Loucy (cell line): ENCODE measurements at regions not wholly inside any gene's neighbourhood (a gene's known extent, or its start where the extent isn't known, plus 50 kb on each side); places are given as distances from the start of the nearest gene placed in this dataset.

ENCODE experiments used
- H2AFZ ChIP-seq: fragments of 200-600 bp; sonication (generic); 2 replicates; pipeline ENCODE4 v1.6.0; 2016; ENCODE audit warnings: antibody characterized with exemption, mild to moderate bottlenecking, low read length, moderate library complexity
- H3F3A ChIP-seq: fragments of 200-600 bp; 2 replicates; pipeline ENCODE4 v1.6.0; 2016; ENCODE audit warnings: antibody characterized with exemption, low read depth, mild to moderate bottlenecking
- H3K27me3 ChIP-seq: fragments of 200-600 bp; sonication (generic); 2 replicates; pipeline ENCODE4 v1.6.1; 2014; ENCODE audit warnings: low read length, mild to moderate bottlenecking; ENCODE audit not compliant: insufficient read depth, poor library complexity, severe bottlenecking
- H3K36me3 ChIP-seq: fragments of 200-600 bp; sonication (generic); 2 replicates; pipeline ENCODE4 v1.6.1; 2016; ENCODE audit warnings: low read length; ENCODE audit not compliant: insufficient read depth
- H3K4me1 ChIP-seq: fragments of 200-600 bp; sonication (generic); 2 replicates; pipeline ENCODE4 v1.5.1; 2014; ENCODE audit warnings: low read length, mild to moderate bottlenecking; ENCODE audit not compliant: insufficient read depth, poor library complexity, severe bottlenecking
- H3K4me2 ChIP-seq: fragments of 200-600 bp; sonication (generic); 2 replicates; pipeline ENCODE4 v1.6.0; 2014; ENCODE audit warnings: antibody characterized with exemption, low read length, low read depth, mild to moderate bottlenecking; ENCODE audit not compliant: poor library complexity, severe bottlenecking
- H3K4me3 ChIP-seq: fragments of 200-600 bp; sonication (generic); 2 replicates; pipeline ENCODE4 v1.5.1; 2014; ENCODE audit warnings: low read length, mild to moderate bottlenecking, mixed read lengths; ENCODE audit not compliant: poor library complexity, severe bottlenecking
- H3K79me2 ChIP-seq: fragments of 200-600 bp; sonication (generic); 2 replicates; pipeline ENCODE4 v1.6.1; 2014; ENCODE audit warnings: low read length; ENCODE audit not compliant: insufficient read depth
- H3K9ac ChIP-seq: fragments of 200-600 bp; sonication (generic); 2 replicates; pipeline ENCODE4 v1.6.0; 2014; ENCODE audit warnings: mild to moderate bottlenecking, low read depth, low read length, moderate library complexity; ENCODE audit not compliant: poor library complexity, severe bottlenecking
- H3K9me2 ChIP-seq: fragments of 200-600 bp; sonication (generic); replicated peaks from 2 replicates; pipeline ENCODE4 v1.6.1; 2016; ENCODE audit warnings: low read depth, low read length, mixed read lengths
- H3K9me3 ChIP-seq: fragments of 200-600 bp; sonication (generic); 2 replicates; pipeline ENCODE4 v1.6.1; 2014; ENCODE audit warnings: mild to moderate bottlenecking, antibody characterized with exemption, low read length, low read depth; ENCODE audit not compliant: insufficient read depth
- H4K20me1 ChIP-seq: fragments of 200-600 bp; sonication (generic); 2 replicates; pipeline ENCODE4 v1.6.0; 2014; ENCODE audit warnings: antibody characterized with exemption, low read length, mild to moderate bottlenecking; ENCODE audit not compliant: insufficient read depth, poor library complexity, severe bottlenecking
- CTCF ChIP-seq: fragments of 200-600 bp; sonication (generic); conservative IDR thresholded peaks from 2 replicates; pipeline ENCODE4 v1.5.1; 2014; ENCODE audit warnings: mild to moderate bottlenecking, antibody characterized with exemption, low read length
- EZH2phosphoT487 ChIP-seq: fragments of 200-600 bp; IDR thresholded peaks from 2 replicates; pipeline ENCODE4 v1.6.1; 2018; ENCODE audit warnings: antibody characterized with exemption, mild to moderate bottlenecking, moderate library complexity, borderline replicate concordance

- Histone ChIP-seq H2AFZ (no peak overlapping the region), H3K9ac (no peak overlapping the region), H3K79me2 (peaks cover 33% of the 10 kb centered on the region), H4K20me1 (no peaks in the 10 kb centered on the region), H3K4me3 (no peak overlapping the region), H3K4me1 (no peaks in the 10 kb centered on the region), H3K36me3 (peaks cover 51% of the 10 kb centered on the region; the same call in 1 of the 2 replicates), H3F3A (no peaks in the 10 kb centered on the region), H3K9me3 (no peaks in the 10 kb centered on the region), H3K9me2 (no peaks in the 10 kb centered on the region), H3K27me3 (no peaks in the 10 kb centered on the region), H3K4me2 (no peak overlapping the region)
- TF ChIP-seq CTCF (no peak), EZH2phosphoT487 (no peak)
These were observed 49.9 kb downstream of the ILRUN start for GRCh38 chr6:34646714-34647113.

GRCh38 chr6:34645627-34646026 is 50.9 kb downstream of the ILRUN start:
- no peak for TF ChIP-seq EZH2phosphoT487
- TF ChIP-seq CTCF: no peak
- H3K4me2 ChIP-seq: no peak overlapping the region
- H3K9ac ChIP-seq: no peak overlapping the region

GRCh38 chr6:34644716-34645115 is 51.9 kb downstream of the ILRUN start:
- Histone ChIP-seq H3K4me1 (no peaks in the 10 kb centered on the region), H3K4me3 (no peak overlapping the region), H3F3A (no peaks in the 10 kb centered on the region), H3K79me2 (peaks cover 18% of the 10 kb centered on the region), H3K9ac (no peak overlapping the region), H3K27me3 (no peaks in the 10 kb centered on the region), H2AFZ (no peak overlapping the region), H3K9me2 (no peaks in the 10 kb centered on the region), H3K9me3 (no peaks in the 10 kb centered on the region), H4K20me1 (no peaks in the 10 kb centered on the region), H3K36me3 (peaks cover 46% of the 10 kb centered on the region; the same call in 1 of the 2 replicates), H3K4me2 (no peak overlapping the region)
- TF ChIP-seq EZH2phosphoT487: no peak
- TF ChIP-seq CTCF: no peak

More at GRCh38 chr6:34645627-34646026, 50.9 kb downstream of the ILRUN start:
- no peak overlapping the region for H2AFZ ChIP-seq
- peaks cover 25% of the 10 kb centered on the region for H3K79me2 ChIP-seq
- H3K9me2 ChIP-seq: no peaks in the 10 kb centered on the region
- H4K20me1 ChIP-seq: no peaks in the 10 kb centered on the region
- H3K36me3 ChIP-seq: peaks cover 43% of the 10 kb centered on the region; the same call in 1 of the 2 replicates
- H3K4me1 ChIP-seq: no peaks in the 10 kb centered on the region
- no peak overlapping the region for H3K4me3 ChIP-seq
- H3K27me3 ChIP-seq: no peaks in the 10 kb centered on the region
- H3F3A ChIP-seq: no peaks in the 10 kb centered on the region
- no peaks in the 10 kb centered on the region for H3K9me3 ChIP-seq
